ENCODE measurements at regions not wholly inside any gene's neighbourhood (a gene's known extent, or its start where the extent isn't known, plus 50 kb on each side); places are given as distances from the start of the nearest gene placed in this dataset.

- DNase-seq (no peak), ATAC-seq (ENCODE audit: low read depth) (no peak)
- Histone ChIP-seq H2AFZ (replicated peaks; ENCODE audit: low read length, poor library complexity) (no peak overlapping the region), H3K4me3 (ENCODE audit: insufficient read depth, low read depth, low read length) (no peak overlapping the region), H4K5ac (ENCODE audit: low read depth, low read length) (no peak overlapping the region), H2AK9ac (replicated peaks; ENCODE audit: low read depth, low read length, poor library complexity) (no peak overlapping the region), H3K9me1 (ENCODE audit: insufficient read depth, low read length) (no peaks in the 10 kb centered on the region), H3K4me1 (ENCODE audit: control insufficient read depth, insufficient read depth, low read length) (no peaks in the 10 kb centered on the region), H4K8ac (ENCODE audit: low read depth in 2 of 2, low read length in 2 of 2) (no peak overlapping the region), H3K9ac (ENCODE audit: low read depth, low read length) (no peak overlapping the region), H2BK20ac (ENCODE audit: low read depth, low read length) (no peak overlapping the region), H3K79me1 (ENCODE audit: low read depth in 1 of 2, low read length in 2 of 2) (no peaks in the 10 kb centered on the region), H3K36me3 (ENCODE audit: control insufficient read depth, insufficient read depth, low read length) (no peaks in the 10 kb centered on the region), H3K14ac (replicated peaks; ENCODE audit: low read depth, low read length) (no peak overlapping the region), H3K27me3 (ENCODE audit: control insufficient read depth, insufficient read depth, low read length) (no peaks in the 10 kb centered on the region), H3K23ac (ENCODE audit: low read depth, low read length) (no peak overlapping the region), H2AK5ac (ENCODE audit: low read depth, low read length) (no peak overlapping the region), H2BK15ac (ENCODE audit: low read depth, low read length) (no peak overlapping the region), H2BK120ac (ENCODE audit: low read depth, low read length) (no peak overlapping the region), H3K18ac (ENCODE audit: low read depth, low read length) (no peak overlapping the region), H3K9me3 (ENCODE audit: control insufficient read depth, insufficient read depth, low read length) (no peaks in the 10 kb centered on the region), H2BK5ac (ENCODE audit: low read depth, low read length, poor library complexity, severe bottlenecking) (no peak overlapping the region), H3K4me2 (ENCODE audit: low read depth, low read length) (no peak overlapping the region), H3K27ac (ENCODE audit: insufficient read depth, low read length) (no peak overlapping the region), H4K91ac (ENCODE audit: insufficient read depth, low read depth, low read length) (no peak overlapping the region), H4K20me1 (ENCODE audit: insufficient read depth, low read length) (no peaks in the 10 kb centered on the region), H3K56ac (ENCODE audit: extremely low read depth, insufficient read depth, low read length) (no peak overlapping the region), H3K4ac (ENCODE audit: low read depth, low read length) (no peak overlapping the region)
- dilution Hi-C loops (cut with HindIII; ENCODE audit: low sequenced_read_pairs, unreplicated experiment) (no loop called here), intact Hi-C loops (cut with micrococcal nuclease) (no loop called here), in situ Hi-C loops (cut with MboI; ENCODE audit: low sequenced_read_pairs) (no loop called here)
- no peak for TF ChIP-seq RFX5 (IDR thresholded peaks at IDR 0.05; ENCODE audit: low read depth, low read length)
- no peak for TF ChIP-seq BHLHE40 (IDR thresholded peaks at IDR 0.05; ENCODE audit: low read depth, low read length)
- TF ChIP-seq MAZ (IDR thresholded peaks at IDR 0.05; ENCODE audit: borderline replicate concordance, low read depth, low read length): no peak
- TF ChIP-seq ELK1 (IDR thresholded peaks at IDR 0.05; ENCODE audit: borderline replicate concordance, low read depth, low read length): no peak
- TF ChIP-seq POLR2A (IDR thresholded peaks at IDR 0.05; ENCODE audit: low read depth, low read length): no peak
- TF ChIP-seq USF2 (IDR thresholded peaks at IDR 0.05; ENCODE audit: low read depth, low read length): no peak
- no peak for TF ChIP-seq SMC3 (IDR thresholded peaks at IDR 0.05; ENCODE audit: low read depth, low read length)
- TF ChIP-seq MAFK (IDR thresholded peaks at IDR 0.05; ENCODE audit: low read depth, low read length): no peak
- no peak for TF ChIP-seq MXI1 (IDR thresholded peaks at IDR 0.05; ENCODE audit: borderline replicate concordance, low read depth, low read length)
- TF ChIP-seq RAD21 (IDR thresholded peaks at IDR 0.05; ENCODE audit: low read length): no peak
- TF ChIP-seq CHD1 (IDR thresholded peaks at IDR 0.05; ENCODE audit: low read depth, low read length): no peak
- 14% methylated on average over 1 of the region's 3 CpGs; no CpG with 5 or more reads in 1 of the 2 experiments for WGBS, 2 experiments (ENCODE audit: extremely low coverage in 2 of 2, insufficient read length in 1 of 2)
- BruUV-seq (replicated peaks): no TSS peak
- ChIA-PET CTCF (no interaction called here), POLR2A (ENCODE audit: unreplicated experiment) (no interaction called here)
Observed at GRCh38 chr16:73912281-73912680, 384.3 kb upstream of the PSMD7 start.
